ENCODE measurements at regions not wholly inside any gene's neighbourhood (a gene's known extent, or its start where the extent isn't known, plus 50 kb on each side); places are given as distances from the start of the nearest gene placed in this dataset.
"Not testable (repeated sequence)": the region's sequence is repeated elsewhere in the genome, so short reads cannot be mapped to it uniquely, and the experiment has no call there.

DNA sequence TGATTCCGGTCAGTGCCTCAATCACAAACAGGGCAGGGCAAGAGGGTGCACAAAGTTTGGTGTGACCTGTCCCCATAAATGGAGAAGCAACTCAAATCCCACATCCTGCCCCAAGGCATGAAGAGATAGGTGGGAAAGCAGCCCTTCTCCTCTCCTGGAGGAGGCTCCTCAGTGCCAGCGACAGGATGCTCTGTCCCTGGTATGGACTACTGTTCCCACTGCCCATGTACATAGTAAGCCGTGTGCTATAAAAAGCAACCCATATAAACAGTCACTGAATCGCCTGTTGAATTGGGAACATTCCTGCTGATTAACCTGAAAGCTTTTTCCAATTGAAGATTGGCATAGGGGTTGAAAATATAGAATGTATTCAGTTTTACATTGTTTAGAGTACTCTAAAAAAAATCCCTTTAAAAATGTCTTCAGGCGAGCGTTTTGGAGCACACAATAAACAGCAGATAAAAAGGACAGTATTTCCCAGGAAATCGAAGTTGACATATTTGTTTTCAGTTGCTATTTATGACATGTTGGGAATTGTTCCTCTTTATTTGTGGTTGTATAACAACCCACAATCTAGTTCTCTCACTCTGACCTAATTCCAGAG is 513.9 kb downstream of the DIRAS2 start:
- DNase-seq: no peak

DNA sequence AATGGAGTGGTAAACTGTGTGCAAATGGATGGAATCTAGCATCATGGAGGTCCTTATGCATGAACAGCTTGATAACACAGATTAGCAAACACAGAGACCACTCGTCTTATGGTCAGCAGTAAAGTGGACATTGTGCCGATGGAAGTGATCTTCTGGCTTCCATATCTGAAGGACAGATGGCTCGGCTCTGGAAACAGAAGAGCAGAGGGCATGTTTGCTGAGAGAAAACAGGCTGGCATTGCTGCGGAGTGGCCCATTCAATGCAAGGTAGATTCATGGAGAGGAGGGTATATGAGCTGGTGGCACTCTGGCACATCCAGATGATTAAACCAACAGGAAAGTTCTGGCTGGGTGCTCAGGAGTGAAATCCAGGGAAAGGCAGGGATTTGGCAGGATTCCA is 513.2 kb downstream of the DIRAS2 start:
- no peak for DNase-seq

DNA sequence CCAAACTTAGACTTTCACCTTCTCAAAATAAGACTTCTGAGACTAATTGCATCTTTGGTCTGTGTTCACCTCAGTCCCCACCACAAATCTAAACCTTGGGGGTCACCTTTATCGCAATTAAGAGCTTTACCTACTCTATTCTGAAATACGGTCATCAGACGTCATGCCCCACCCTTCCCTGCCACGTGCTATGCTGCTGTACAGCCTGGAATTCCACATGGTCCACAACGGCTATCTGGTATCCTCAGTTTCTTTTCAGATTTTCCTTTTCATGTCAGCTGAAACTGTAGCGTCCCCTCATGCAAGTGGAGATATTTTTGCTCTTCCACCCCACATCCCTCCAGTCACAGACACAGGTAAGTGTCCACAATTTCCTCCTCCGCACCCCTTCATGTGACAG is 511.1 kb downstream of the DIRAS2 start:
- no peak for DNase-seq

DNA sequence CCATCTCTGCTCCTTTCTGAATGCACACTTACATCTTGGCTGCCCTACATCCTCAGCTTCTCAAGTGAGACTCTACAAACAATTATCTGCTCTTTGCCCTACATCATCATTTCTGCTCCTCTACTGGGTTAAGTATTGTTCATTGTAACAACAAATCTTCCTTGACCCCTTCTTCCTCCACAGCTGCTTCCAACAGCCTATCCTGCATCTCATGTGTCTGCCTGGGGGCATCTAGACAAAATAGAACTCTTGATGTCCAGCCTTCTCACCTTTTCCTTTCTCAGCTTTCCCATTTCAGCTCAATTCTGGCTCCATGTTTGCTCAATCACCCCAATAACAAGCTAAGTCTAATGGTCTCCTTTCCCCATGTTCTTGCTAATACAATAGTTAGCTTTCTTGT is 509.8 kb downstream of the DIRAS2 start:
- DNase-seq: no peak

DNA sequence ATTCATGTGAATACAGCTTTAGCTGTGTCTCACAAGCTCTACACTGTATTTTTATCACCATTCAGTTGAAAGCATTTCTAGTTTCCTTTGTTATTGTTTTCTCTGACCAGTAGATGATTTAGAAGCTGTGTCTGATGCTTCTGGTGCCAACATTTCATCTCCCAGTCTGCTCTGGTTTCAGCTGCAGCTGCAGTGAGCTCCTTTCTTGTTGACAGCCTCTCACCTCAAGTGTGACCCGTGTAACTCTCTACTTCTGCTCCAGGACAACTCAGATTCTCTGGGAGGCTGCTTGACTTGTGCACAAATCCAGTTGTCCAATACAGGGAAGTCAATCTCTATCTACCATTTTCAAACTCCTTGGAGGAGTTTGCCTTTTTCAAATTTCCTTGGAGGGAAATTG is 504.8 kb downstream of the DIRAS2 start:
- no peak for DNase-seq

DNA sequence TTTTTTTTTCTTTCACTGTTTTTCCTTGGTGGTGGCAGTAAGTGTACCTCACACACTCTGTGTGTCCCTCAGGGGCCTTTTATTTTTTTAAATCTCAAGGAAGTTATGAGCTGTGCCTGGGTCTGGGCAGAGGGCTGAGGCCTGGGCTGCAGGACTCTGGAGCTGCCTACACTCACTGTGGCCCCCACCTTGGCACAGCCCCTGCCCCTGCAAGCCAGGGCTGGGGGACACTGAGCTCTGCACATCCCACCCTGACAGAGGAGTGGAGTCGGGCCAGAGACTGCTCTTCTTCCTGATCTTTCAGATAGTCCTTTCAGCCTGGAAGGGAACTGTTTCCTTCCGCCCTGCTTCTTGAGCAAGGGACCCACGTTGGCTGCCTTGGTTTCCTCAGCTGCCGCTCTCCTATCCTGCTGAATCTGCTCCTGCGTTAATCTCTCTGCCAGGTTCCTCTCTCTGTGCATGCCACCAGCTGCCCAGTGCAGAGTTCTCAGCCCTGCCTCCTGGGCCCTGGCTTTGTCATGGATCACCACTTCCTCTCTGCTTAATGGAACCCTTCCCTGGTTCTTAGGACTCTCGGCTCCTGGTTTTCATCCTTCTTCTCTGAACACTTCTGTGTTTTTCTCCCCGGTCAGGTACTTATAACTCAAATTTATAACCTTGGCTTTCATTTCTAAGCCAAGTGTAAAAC is 502.3 kb downstream of the DIRAS2 start:
- DNase-seq: no peak

DNA sequence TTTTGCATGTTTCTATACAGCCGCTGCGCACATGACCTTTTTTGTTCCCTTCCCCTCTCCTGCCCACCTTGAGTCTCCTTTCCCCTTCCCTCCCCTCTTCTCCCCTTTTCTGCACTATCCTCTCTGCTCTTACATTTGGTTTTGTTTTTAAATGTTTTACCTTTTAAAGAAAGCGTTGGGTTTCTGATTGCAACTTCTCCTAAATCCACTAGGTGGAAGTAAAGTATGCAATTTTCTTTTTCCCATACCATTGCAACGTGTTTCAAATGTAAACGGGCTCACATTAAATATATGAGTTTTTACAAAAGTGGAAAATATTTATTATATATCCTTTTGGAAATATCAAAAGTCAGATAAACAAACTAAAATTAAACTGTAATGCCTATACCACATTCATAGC is 500.9 kb downstream of the DIRAS2 start:
- peak; percentile 46 for DNase-seq

DNA sequence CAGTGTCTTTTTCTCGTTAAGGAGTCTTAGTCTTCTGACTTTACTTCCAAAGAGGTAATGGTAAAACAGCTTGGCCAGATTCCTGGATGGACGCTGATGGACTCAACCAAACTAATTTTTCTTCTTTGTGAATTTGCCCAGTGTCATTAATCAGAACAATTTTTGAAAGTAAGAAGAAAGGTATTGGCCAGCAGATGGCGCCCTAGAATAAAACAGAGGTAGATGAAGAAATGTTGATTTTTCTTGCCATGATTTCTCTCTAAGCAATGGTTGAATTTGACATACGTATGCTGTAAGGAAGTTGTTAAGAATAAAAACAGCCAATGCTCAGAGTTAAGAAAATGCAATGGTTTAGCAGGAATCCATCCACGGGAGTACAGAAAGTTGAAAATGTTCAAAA is 500.0 kb downstream of the DIRAS2 start:
- DNase-seq: peak; percentile 81

DNA sequence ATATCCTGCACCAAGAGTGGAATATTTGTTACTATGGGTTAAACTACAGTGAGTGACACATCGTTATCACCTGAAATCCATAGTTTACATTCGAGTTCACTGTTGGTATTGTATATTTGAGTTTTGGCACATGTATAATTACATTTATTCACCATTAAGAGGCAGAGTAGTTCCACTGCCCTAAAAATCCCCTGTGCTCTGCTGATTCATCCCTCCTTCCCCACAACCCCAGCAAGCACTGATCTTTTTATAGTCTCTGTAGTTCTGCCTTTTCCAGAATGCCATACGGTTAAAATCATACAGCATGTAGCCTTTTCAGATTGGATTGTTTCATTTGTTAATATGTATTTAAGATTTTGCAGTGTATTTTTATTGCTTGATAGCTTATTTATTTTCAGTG is 495.2 kb downstream of the DIRAS2 start:
- no peak for DNase-seq

DNA sequence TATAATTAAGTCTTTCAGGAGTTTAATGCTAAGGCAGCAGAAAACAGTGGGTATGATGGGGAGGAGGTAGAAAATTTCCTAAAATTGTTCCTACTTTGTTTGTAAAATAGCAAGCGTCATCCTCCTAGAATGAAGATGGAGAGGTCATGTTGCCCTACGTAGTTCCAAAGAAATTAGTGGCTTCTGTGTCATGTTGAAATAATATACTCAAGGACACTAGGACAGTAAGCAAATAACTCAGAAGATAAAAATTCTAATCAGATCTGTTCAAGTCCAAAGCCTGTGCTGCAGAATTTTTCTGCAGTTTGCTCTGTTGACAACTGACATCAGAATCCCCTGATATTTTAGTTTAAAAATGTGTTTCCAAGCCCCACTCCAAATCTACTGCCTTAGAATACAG is 486.3 kb downstream of the DIRAS2 start:
- no peak for DNase-seq

DNA sequence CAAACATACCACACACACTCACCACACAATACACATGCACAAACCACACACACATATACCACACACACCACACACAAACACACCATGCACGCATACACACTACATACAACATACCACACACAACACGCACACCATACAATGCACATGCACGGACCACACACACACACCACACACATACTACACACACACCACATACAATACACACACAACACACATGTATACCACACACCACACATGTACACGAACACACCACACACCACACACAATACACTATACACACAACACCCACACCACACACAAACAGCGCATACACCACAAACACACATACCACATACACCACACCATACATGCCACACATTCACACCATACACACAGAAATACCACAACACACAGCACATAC is 480.3 kb downstream of the DIRAS2 start:
- DNase-seq: no peak

DNA sequence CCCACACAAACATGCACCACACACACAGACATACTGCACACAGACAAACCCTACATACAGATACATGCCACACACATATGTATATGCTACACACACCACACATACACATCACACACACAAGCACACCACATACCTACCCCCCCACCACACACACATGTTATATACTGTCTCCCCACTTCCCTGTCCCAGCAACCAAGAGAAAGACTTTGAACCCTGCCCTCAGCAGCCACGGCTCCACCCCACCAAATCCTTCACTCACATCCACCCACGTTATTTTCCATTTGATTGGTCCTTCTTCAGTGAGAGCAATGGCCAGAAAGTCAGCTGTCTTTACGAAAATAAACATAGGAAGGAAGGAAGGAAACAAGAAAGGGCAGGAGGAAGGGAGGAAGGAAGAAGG is 479.8 kb downstream of the DIRAS2 start:
- DNase-seq: no peak

DNA sequence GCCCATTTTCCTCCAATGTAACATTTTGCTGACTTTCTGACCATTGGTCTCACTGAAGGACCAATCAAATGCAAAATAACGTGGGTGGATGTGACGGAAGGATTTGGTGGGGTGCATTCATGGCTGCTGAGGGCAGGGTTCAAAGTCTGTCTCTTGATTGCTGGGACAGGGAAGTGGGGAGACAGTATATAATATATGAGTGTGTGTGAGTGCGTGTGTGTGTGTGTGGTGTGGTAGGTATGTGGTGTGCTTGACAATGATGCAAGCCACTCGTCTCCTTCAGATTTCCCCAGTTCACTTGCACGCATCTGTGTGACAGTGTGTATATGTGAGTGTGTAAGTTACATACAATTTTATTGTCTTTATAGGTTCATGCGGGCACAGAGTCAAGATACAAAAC is 477.3 kb downstream of the DIRAS2 start:
- no peak for DNase-seq

DNA sequence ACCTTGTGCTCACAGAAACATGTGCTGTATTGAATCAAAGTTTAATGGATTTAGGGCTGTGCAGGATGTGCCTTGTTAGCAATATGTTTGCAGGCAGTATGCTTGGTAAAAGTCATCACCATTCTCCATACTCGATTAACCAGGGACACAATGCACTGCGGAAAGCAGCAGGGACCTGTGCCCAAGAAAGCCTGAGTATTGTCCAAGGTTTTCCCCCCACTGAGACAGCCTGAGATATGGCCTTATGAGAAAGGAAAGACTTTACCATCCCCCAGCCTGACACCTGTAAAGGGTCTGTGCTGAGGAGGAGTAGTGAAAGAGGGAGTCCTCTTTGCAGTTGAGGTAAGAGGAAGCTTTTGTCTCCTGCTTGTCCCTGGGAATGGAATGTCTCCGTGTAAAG is 476.2 kb downstream of the DIRAS2 start:
- DNase-seq: not testable (repeated sequence)

DNA sequence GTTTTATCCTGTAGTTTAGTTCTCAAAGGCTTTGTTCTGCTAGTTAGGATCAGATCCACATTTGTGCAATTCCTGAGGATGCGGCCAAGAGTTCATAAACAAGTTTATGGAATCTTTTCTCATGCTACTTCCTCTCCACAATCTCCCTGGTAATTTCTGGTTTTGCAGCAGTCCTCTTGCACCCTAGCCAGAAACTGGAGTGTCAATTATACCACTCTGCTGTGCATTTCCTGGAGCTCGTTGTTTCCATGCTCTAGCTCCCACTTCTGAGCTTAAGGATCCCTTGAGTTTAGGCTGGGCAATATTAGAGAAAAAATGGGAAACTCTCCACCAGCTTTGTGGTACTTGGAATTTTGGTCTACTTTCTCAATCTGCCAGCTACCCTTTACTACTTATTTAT is 474.7 kb downstream of the DIRAS2 start:
- DNase-seq: peak; percentile 22

DNA sequence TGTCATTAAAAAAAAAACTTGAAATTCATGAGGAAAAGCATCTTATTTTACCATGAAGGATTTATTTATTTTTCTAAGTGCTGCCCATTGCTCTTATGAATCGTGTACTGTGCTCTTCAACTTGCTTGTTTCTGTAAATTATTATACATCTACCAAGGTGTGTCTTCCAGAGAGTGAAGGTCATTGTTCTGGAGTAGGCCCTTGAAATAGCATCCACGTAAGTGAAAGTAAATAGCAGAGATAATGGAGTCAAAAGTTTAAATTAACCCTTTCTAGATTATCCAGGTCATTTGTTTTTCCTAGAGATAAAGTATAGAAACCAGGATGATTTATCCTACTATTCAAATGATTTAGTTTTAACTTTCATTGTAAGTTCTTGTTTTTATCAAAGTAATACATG is 473.1 kb downstream of the DIRAS2 start:
- no peak for DNase-seq

DNA sequence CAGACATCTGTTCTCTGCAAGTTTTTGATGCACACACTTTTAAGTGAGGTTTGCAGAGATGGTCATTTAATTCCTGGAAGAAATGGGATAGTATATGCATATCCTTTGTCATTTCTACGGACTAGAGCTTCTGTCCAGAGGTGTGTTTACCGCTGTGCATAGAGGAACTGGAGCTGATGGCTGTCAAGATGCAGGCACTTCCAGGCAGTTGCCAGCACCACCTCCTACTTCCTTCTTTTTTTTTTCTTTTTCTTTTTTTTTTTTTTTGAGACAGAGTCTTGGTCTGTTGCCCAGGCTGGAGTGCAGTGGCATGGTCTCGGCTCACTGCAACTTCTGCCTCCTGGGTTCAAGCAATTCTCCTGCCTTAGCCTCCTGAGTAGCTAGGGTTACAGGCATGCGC is 468.7 kb downstream of the DIRAS2 start:
- DNase-seq: not testable (repeated sequence)

DNA sequence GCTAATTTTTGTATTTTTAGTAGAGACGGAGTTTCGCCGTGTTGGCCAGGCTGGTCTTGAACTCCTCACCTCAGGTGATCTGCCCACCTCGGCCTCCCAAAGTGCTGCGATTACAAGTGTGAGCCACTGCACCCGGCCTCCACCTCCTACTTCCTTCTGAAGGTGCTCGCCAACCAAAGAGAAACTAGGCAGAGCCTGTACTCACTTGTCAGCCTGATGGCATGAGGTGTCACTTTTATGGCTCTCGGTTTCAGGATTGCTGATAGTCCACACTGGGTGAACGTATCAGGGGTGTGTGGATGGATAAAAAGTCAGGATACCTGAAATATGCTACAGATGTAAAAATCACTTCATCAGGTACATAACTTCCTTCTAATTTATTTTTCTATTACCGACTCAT is 468.3 kb downstream of the DIRAS2 start:
- DNase-seq: not testable (repeated sequence)

DNA sequence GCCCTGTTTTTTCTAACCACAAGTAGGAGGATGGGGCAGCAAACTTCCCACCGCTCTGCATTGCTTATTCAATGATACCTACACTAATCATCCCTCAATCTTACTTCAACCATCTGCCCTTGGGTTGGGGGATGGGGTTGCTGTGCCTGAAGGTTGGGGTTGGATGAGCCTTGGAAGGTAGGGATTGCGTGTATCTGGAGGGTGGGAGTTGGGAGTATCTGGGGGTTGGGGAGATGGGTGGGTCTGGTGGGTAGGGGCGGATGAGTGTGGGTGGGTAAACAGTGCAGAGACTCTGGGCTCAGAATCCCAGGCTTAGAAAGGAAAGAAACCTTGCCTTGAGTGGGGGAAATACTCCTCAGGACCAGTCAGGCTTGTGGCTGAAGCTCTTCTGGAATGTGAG is 467.4 kb downstream of the DIRAS2 start:
- no peak for DNase-seq

DNA sequence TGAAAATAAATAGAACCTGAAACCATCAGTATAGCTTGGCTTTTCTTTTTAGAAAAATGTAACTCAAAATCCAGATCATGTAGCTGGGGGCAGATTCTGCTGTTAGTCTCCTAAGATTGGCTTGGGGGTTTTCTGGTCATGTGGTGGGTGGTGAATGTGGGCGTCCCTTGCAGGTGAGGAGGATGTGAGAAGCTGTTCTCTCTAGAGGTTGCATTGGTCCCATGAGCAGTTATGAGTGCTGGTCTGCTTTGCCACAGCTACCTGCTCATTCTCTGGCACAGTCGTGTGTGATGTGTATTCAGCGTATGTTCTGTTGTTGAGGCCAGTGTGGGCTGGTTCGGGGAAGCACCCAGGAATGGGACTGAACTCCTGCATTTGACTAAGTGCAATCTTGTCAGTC is 466.8 kb downstream of the DIRAS2 start:
- DNase-seq: no peak

DNA sequence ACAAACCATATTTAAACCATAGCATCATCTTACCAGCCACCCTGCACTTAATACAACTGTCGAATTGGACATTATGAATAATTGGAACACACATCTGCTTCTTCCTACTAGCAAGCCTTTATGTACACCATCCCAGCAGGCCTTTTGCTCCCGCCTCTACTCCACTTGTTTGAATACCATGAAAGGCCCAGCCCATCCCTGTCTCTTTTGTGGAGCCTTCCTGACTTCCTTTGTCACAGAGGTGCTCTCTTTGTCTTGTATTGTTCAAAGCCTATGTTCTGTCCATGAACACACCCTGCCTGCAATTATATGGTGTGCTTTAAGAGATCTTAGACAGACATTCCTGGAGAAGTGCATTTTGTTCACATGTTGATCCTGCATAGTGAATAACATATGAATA is 465.7 kb downstream of the DIRAS2 start:
- DNase-seq: peak; percentile 98

DNA sequence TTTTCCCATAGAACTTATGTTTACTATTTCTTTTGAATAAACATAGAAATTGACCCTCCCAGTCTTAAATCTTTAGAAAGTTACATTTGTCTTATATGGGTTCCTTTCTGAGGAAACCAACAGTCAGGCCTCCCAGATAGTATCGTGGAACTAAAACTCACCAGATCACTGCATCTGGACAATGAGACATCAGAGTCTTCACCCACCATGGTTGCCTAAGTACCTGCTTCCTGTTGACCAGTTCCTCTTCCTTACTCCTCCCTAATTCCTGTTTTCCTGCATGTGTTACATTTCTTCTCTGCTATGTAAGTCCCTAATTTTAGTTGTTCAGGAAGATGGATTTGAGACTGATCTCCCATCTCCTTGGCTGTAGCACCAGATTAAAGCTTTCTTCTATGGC is 462.2 kb downstream of the DIRAS2 start:
- DNase-seq: no peak

DNA sequence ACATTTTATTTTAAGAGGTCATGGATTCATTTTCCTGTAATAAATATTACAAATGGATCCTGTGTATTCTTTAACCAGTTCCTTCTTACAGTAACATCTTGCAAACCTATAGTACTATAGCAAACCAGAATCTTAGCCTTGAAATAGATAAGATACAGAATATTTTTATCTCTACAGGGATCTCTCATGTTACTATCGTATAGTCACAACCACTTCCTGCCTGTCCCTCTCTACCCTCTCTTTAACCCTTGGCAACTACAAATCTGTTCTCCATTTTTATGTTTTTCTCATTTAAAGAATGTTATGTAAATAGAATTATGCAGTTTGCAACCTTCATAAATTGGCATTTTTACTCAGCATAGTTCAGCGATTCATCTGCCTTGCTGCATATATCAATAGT is 454.0 kb downstream of the DIRAS2 start:
- no peak for DNase-seq

DNA sequence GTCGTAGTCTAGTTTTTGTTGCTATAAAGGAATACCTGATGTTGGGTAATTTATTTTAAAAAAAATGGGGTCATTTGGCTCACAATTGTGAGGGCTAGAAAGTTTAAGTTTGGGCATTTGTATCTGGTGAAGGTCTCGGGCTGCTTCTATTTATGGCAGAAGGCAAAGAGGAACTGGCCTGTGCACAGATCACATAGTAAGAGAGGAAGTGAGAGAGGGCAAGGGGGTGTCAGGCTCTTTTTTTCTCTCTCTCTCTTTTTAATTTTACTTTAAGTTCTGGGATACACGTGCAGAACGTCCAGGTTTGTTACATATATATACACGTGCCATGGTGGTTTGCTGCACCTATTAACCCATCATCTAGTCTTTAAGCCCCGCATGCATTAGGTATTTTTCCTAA is 453.3 kb downstream of the DIRAS2 start:
- no peak for DNase-seq

DNA sequence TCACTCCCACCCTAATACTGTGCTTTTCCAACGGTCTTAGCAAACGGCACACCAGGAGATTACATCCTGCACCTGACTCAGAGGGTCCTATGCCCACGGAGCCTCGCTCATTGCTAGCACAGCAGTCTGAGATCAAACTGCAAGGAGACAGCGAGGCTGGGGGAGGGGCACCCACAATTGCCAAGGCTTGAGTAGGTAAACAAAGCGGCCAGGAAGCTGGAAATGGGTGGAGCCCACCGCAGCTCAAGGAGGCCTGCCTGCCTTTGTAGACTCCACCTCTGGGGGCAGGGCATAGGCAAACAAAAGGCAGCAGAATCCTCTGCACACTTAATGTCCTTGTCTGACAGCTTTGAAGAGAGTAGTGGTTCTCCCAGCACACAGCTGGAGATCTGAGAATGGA is 450.2 kb downstream of the DIRAS2 start:
- not testable (repeated sequence) for DNase-seq
